ENCODE measurements at regions not wholly inside any gene's neighbourhood (a gene's known extent, or its start where the extent isn't known, plus 50 kb on each side); places are given as distances from the start of the nearest gene placed in this dataset.
"Not testable (repeated sequence)": the region's sequence is repeated elsewhere in the genome, so short reads cannot be mapped to it uniquely, and the experiment has no call there.

GRCh38 chr5:82470185-82470994 lies 192.2 kb upstream of the RPS23 start:
- no peak for ATAC-seq

- ATAC-seq: no peak
Observed at GRCh38 chr5:82466986-82467561, 188.9 kb upstream of the RPS23 start.

- ATAC-seq: no peak
Observed at GRCh38 chr5:82465235-82465634, 187.1 kb upstream of the RPS23 start.

- ATAC-seq: no peak
Observed at GRCh38 chr5:82459626-82460025, 181.5 kb upstream of the RPS23 start.

GRCh38 chr5:82455317-82455716 lies 177.2 kb upstream of the RPS23 start:
- ATAC-seq: not testable (repeated sequence)

- ATAC-seq: no peak
Observed at GRCh38 chr5:82448374-82448773, 170.2 kb upstream of the RPS23 start.

- no peak for ATAC-seq
Observed at GRCh38 chr5:82447913-82448312, 169.8 kb upstream of the RPS23 start.

GRCh38 chr5:82446809-82447208 lies 168.7 kb upstream of the RPS23 start:
- no peak for ATAC-seq

GRCh38 chr5:82445726-82446335 lies 167.7 kb upstream of the RPS23 start:
- ATAC-seq: no peak

GRCh38 chr5:82439750-82440445 lies 161.7 kb upstream of the RPS23 start:
- no peak for ATAC-seq

GRCh38 chr5:82437565-82437964 lies 159.4 kb upstream of the RPS23 start:
- ATAC-seq: not testable (repeated sequence)

- no peak for ATAC-seq
Observed at GRCh38 chr5:82436291-82436690, 158.1 kb upstream of the RPS23 start.

- ATAC-seq: not testable (repeated sequence)
Observed at GRCh38 chr5:82434696-82435660, 156.8 kb upstream of the RPS23 start.

GRCh38 chr5:82426464-82427154 lies 148.5 kb upstream of the RPS23 start:
- no peak for ATAC-seq

- no peak for ATAC-seq
Observed at GRCh38 chr5:82425591-82425990, 147.4 kb upstream of the RPS23 start.

- ATAC-seq: no peak
Observed at GRCh38 chr5:82424211-82424610, 146.1 kb upstream of the RPS23 start.

GRCh38 chr5:82422751-82423181 lies 144.6 kb upstream of the RPS23 start:
- ATAC-seq: no peak

- ATAC-seq: no peak
Observed at GRCh38 chr5:82422001-82422740, 144.0 kb upstream of the RPS23 start.

GRCh38 chr5:82421119-82421518 lies 143.0 kb upstream of the RPS23 start:
- ATAC-seq: no peak

GRCh38 chr5:82420524-82420923 lies 142.4 kb upstream of the RPS23 start:
- ATAC-seq: not testable (repeated sequence)

Data from activated CD4-positive, CD25-positive, alpha-beta regulatory T cell treated with anti-CD3 and anti-CD28 coated beads, Interleukin-2, amount 50 U/mL, for 24 hours (primary cell).